ENCODE measurements at regions not wholly inside any gene's neighbourhood (a gene's known extent, or its start where the extent isn't known, plus 50 kb on each side); places are given as distances from the start of the nearest gene placed in this dataset.

DNA sequence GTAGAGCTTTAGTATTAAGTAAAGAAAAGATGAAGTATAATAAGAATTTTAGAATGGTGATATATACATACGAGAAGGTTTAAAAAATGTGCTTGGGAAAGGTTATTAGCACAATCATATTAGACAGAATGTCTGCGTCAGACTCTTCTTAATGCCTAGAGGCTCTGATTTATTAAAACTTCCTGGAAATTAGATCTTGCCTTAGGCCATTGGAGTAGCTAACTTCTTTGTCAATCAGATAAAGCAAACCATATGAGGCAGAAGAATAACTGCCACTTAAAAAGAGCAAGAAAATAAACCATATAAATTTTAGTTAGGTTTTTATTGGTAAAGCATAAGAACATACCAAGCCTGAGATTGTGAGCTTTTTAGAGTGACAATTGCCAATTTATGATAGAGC is 309.1 kb downstream of the TLL1 start:
- FAIRE-seq (no peak), DNase-seq (ENCODE audit: extremely low read depth in 1 of 4, low spot score in 3 of 4) (no peak), ATAC-seq (no peak)
- in situ Hi-C loops (cut with MboI): no loop called here
- H3K9me1 ChIP-seq (ENCODE audit: control insufficient read depth, insufficient read depth, low read length): no peaks in the 10 kb centered on the region
- POLR2A ChIA-PET: no interaction called here
- no peak overlapping the region for H3K27ac ChIP-seq (ENCODE audit: extremely low read depth, low read depth, low read length)
- WGBS (ENCODE audit: insufficient coverage, low coverage, missing lambda C conversion rate): 3% methylated on average over 2 of the region's 2 CpGs
- no peaks in the 10 kb centered on the region for H4K20me1 ChIP-seq (replicated peaks; ENCODE audit: control insufficient read depth, insufficient read depth, low read length)
- intact Hi-C loops (cut with micrococcal nuclease): no loop called here
- no TSS peak for BruUV-seq (replicated peaks)
- no peaks in the 10 kb centered on the region for H3K79me2 ChIP-seq (ENCODE audit: control insufficient read depth, insufficient read depth, low read length)
- H3K27me3 ChIP-seq (ENCODE audit: control insufficient read depth in 2 of 2, insufficient read depth in 2 of 2, low read length in 2 of 2): no peaks in the 10 kb centered on the region
- H3K4me1 ChIP-seq (replicated peaks in 1 of 2; ENCODE audit: control insufficient read depth in 2 of 2, insufficient read depth in 2 of 2, low read length in 2 of 2): no peaks in the 10 kb centered on the region
- H2AFZ ChIP-seq (ENCODE audit: low read depth, low read length): no peak overlapping the region
- no peak overlapping the region for H3K4me3 ChIP-seq
- H3K9me3 ChIP-seq (replicated peaks; ENCODE audit: control insufficient read depth, insufficient read depth, low read depth, low read length): no peaks in the 10 kb centered on the region
- CTCF ChIA-PET (ENCODE audit: low intra/inter-chr PET ratio): no interaction called here
- no peaks in the 10 kb centered on the region for H3K36me3 ChIP-seq (ENCODE audit: control insufficient read depth, insufficient read depth, low read length)
- no peak overlapping the region for H3K9ac ChIP-seq (ENCODE audit: insufficient read depth in 1 of 2, low read depth in 2 of 2, low read length in 2 of 2)
- no peak for TF ChIP-seq NCOA2 (IDR thresholded peaks at IDR 0.05; ENCODE audit: partially characterized antibody in 2 of 2)
- no peak for TF ChIP-seq NUFIP1 (IDR thresholded peaks at IDR 0.05; ENCODE audit: partially characterized antibody)
- TF ChIP-seq BRF1 (IDR thresholded peaks at IDR 0.05; ENCODE audit: borderline replicate concordance, extremely low read depth, insufficient read length): no peak
- TF ChIP-seq, protein P1, sequence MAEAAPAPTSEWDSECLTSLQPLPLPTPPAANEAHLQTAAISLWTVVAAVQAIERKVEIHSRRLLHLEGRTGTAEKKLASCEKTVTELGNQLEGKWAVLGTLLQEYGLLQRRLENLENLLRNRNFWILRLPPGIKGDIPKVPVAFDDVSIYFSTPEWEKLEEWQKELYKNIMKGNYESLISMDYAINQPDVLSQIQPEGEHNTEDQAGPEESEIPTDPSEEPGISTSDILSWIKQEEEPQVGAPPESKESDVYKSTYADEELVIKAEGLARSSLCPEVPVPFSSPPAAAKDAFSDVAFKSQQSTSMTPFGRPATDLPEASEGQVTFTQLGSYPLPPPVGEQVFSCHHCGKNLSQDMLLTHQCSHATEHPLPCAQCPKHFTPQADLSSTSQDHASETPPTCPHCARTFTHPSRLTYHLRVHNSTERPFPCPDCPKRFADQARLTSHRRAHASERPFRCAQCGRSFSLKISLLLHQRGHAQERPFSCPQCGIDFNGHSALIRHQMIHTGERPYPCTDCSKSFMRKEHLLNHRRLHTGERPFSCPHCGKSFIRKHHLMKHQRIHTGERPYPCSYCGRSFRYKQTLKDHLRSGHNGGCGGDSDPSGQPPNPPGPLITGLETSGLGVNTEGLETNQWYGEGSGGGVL (CRISPR knock-in tag; IDR thresholded peaks at IDR 0.05): no peak
- no peak for TF ChIP-seq NFE2L1 (tag; IDR thresholded peaks at IDR 0.05; ENCODE audit: borderline replicate concordance, low read depth)
- TF ChIP-seq, protein P2, sequence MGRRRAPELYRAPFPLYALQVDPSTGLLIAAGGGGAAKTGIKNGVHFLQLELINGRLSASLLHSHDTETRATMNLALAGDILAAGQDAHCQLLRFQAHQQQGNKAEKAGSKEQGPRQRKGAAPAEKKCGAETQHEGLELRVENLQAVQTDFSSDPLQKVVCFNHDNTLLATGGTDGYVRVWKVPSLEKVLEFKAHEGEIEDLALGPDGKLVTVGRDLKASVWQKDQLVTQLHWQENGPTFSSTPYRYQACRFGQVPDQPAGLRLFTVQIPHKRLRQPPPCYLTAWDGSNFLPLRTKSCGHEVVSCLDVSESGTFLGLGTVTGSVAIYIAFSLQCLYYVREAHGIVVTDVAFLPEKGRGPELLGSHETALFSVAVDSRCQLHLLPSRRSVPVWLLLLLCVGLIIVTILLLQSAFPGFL (CRISPR knock-in tag; IDR thresholded peaks at IDR 0.05): no peak
- TF ChIP-seq RCOR1 (IDR thresholded peaks at IDR 0.05; ENCODE audit: borderline replicate concordance in 1 of 2, low read depth in 2 of 2, low read length in 2 of 2): no peak
- TF ChIP-seq, protein P3, sequence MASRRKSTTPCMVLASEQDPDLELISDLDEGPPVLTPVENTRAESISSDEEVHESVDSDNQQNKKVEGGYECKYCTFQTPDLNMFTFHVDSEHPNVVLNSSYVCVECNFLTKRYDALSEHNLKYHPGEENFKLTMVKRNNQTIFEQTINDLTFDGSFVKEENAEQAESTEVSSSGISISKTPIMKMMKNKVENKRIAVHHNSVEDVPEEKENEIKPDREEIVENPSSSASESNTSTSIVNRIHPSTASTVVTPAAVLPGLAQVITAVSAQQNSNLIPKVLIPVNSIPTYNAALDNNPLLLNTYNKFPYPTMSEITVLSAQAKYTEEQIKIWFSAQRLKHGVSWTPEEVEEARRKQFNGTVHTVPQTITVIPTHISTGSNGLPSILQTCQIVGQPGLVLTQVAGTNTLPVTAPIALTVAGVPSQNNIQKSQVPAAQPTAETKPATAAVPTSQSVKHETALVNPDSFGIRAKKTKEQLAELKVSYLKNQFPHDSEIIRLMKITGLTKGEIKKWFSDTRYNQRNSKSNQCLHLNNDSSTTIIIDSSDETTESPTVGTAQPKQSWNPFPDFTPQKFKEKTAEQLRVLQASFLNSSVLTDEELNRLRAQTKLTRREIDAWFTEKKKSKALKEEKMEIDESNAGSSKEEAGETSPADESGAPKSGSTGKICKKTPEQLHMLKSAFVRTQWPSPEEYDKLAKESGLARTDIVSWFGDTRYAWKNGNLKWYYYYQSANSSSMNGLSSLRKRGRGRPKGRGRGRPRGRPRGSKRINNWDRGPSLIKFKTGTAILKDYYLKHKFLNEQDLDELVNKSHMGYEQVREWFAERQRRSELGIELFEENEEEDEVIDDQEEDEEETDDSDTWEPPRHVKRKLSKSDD (conservative IDR thresholded peaks at IDR 0.05; ENCODE audit: low read length): no peak
- H3K4me2 ChIP-seq (ENCODE audit: insufficient read depth, low read length): no peak overlapping the region
